ENCODE measurements at regions not wholly inside any gene's neighbourhood (a gene's known extent, or its start where the extent isn't known, plus 50 kb on each side); places are given as distances from the start of the nearest gene placed in this dataset.
A peak's percentile ranks its signal among the peaks of the same experiment; 100 is the strongest.

GRCh38 chr11:13889552-13890249 lies 72.8 kb upstream of the SPON1 start:
- no peaks in the 10 kb centered on the region for H3K9me3 ChIP-seq (ENCODE audit: control insufficient read depth, low read length)
- no peaks in the 10 kb centered on the region for H3K4me1 ChIP-seq (ENCODE audit: control insufficient read depth, insufficient read depth, low read length)
- DNase-seq (ENCODE audit: low read depth): no peak
- no peak overlapping the region for H3K4me3 ChIP-seq (ENCODE audit: low read length)
- H3K36me3 ChIP-seq (ENCODE audit: control insufficient read depth, insufficient read depth, low read length, severe bottlenecking): no peaks in the 10 kb centered on the region
- H3K9ac ChIP-seq (ENCODE audit: low read length): no peak overlapping the region
- no peaks in the 10 kb centered on the region for H3K27me3 ChIP-seq (replicated peaks; ENCODE audit: control insufficient read depth, insufficient read depth, low read length)

DNA sequence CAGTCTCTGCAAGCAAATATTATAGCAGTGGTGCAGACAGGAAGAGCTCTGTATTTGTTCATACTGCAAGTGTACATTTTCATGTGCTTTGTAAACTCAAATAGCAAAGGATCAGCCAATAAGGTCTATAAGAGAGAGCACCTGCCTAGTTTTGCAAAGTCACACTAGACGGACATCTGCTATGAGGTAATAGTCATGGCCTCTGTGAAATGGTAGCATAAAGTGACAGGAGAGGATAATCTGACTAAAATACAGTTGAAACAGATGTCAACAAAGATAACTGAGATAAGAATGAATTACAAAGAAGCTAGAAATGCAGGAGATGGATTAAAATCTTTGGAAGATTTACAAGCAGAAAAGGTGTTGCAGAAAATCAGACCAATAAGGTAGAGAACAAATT lies 70.6 kb upstream of the SPON1 start:
- Histone ChIP-seq H3K4me3 (ENCODE audit: low read length) (no peak overlapping the region), H3K9me3 (ENCODE audit: control insufficient read depth, low read length) (no peaks in the 10 kb centered on the region), H3K36me3 (ENCODE audit: control insufficient read depth, insufficient read depth, low read length, severe bottlenecking) (no peaks in the 10 kb centered on the region), H3K4me1 (ENCODE audit: control insufficient read depth, insufficient read depth, low read length) (peaks cover 4% of the 10 kb centered on the region), H3K9ac (ENCODE audit: low read length) (no peak overlapping the region), H3K27me3 (replicated peaks; ENCODE audit: control insufficient read depth, insufficient read depth, low read length) (no peaks in the 10 kb centered on the region)
- no peak for DNase-seq (ENCODE audit: low read depth)

DNA sequence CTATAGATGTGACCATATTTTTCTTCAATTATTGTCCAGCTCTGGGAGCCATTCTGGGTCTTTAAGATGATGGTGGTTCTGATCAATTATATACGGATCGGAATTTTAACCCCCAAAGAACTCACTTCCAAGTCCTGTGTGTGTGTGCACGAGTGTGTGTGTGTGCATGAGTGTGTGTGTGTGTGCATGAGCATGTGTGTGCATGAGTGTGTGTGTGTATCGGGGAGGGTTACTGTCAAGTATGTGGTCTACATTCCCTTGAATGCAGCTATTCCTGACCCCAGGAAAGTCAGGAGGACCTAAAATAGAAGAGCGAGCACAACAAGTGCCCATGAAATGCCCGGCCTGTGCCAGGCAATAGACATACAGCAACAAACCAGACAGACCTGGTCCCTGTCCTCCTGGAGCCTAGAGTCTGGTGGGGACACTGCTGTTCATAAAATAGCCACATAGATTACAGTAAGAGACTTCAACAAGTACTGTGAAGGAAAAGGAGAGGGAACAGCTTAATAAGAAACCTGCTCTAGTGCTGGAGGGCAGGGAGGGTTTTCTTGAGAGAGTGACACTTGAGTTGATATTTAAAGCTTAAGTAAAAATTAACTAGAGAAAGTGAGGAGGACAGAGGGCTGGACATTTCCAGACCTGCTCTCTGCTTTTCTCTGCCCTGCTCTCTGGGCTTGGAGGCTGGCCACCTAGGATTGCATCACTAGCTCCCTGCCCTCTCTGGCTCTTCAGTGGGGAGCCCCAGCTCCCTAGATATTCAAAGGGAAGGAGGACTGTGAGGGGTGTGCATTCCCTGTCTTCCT lies 66.1 kb upstream of the SPON1 start:
- no peak overlapping the region for H3K9ac ChIP-seq (ENCODE audit: low read length)
- no peaks in the 10 kb centered on the region for H3K27me3 ChIP-seq (replicated peaks; ENCODE audit: control insufficient read depth, insufficient read depth, low read length)
- peaks cover 4% of the 10 kb centered on the region for H3K4me1 ChIP-seq (ENCODE audit: control insufficient read depth, insufficient read depth, low read length)
- DNase-seq (ENCODE audit: low read depth): no peak
- no peak overlapping the region for H3K4me3 ChIP-seq (ENCODE audit: low read length)
- no peaks in the 10 kb centered on the region for H3K9me3 ChIP-seq (ENCODE audit: control insufficient read depth, low read length)
- H3K36me3 ChIP-seq (ENCODE audit: control insufficient read depth, insufficient read depth, low read length, severe bottlenecking): no peaks in the 10 kb centered on the region

DNA sequence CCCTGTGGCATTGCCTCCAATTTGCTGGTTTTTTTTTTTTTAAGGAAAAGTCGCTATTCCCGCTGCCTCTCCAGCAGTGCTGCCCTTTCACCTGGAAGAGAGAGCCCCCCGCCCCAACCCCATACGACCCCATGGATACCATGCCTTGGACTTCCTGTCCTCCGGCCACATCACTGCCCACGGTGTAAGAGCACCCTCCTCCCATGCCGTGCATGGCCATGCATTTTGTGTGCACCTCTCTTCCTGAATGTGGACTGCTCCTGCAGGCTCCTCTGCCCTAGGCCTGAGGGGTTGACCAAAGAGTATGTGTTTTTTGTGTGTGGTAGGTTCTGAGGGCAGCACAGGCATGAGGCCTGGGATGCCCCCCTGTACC lies 65.6 kb upstream of the SPON1 start:
- Histone ChIP-seq H3K4me3 (ENCODE audit: low read length) (no peak overlapping the region), H3K9ac (ENCODE audit: low read length) (no peak overlapping the region), H3K9me3 (ENCODE audit: control insufficient read depth, low read length) (no peaks in the 10 kb centered on the region), H3K4me1 (ENCODE audit: control insufficient read depth, insufficient read depth, low read length) (peaks cover 4% of the 10 kb centered on the region), H3K36me3 (ENCODE audit: control insufficient read depth, insufficient read depth, low read length, severe bottlenecking) (no peaks in the 10 kb centered on the region), H3K27me3 (replicated peaks; ENCODE audit: control insufficient read depth, insufficient read depth, low read length) (no peaks in the 10 kb centered on the region)
- DNase-seq (ENCODE audit: low read depth): no peak

DNA sequence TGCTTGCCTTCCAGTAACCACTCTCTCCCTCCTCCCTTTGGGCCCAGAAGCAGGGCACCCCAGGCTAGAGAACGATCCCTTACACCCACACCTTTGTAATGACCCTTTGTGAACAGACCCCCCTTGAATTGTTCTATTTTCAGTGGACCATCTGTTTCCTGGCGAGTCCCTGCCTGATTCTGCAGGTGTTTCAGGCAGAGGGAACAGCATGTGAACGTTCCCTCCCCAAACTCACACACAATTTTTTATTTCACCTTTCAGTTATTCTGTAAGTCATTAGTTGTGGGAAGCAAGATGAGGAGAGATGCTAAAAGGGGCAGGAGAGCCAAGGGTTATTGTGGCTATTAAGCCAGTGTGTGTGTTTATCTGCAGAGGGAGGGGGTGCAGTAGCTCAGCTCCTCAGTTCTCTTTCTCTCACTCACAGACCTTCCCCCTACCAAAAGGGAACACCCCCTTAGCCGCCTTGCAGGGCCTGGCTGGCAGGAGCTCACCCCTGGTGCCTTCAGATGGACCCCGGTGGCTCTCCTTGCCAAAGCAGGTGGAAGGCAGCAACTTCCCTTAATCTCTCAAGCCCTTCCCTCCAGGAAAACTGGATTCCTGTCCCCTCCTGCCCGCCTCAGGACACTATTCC lies 64.8 kb upstream of the SPON1 start:
- no peak overlapping the region for H3K4me3 ChIP-seq (ENCODE audit: low read length)
- H3K36me3 ChIP-seq (ENCODE audit: control insufficient read depth, insufficient read depth, low read length, severe bottlenecking): no peaks in the 10 kb centered on the region
- no peak for DNase-seq (ENCODE audit: low read depth)
- peaks cover 4% of the 10 kb centered on the region for H3K4me1 ChIP-seq (ENCODE audit: control insufficient read depth, insufficient read depth, low read length)
- no peaks in the 10 kb centered on the region for H3K9me3 ChIP-seq (ENCODE audit: control insufficient read depth, low read length)
- no peaks in the 10 kb centered on the region for H3K27me3 ChIP-seq (replicated peaks; ENCODE audit: control insufficient read depth, insufficient read depth, low read length)
- no peak overlapping the region for H3K9ac ChIP-seq (ENCODE audit: low read length)

DNA sequence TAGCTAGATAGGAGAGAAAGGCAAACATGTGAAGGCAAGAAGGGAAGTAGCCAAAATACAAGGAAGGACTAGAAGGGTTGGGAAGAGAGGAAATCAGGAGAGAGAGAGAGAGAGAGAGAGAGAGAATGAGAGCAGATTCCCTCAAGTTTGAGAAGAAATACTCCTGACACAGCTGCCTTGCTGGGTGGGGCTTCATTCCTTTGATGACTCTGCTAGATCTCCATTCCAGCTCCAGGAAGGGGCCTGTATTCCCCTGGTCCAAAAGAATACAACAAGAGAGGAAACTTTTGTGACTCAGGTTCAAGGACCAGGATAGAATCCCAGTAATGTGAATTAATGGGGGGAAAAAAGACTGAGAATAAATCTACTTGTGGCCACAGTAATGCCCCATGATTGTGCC lies 62.9 kb upstream of the SPON1 start:
- H3K9ac ChIP-seq (ENCODE audit: low read length): no peak overlapping the region

GRCh38 chr11:13902523-13902922 lies 60.0 kb upstream of the SPON1 start:
- no peaks in the 10 kb centered on the region for H3K36me3 ChIP-seq (ENCODE audit: control insufficient read depth, insufficient read depth, low read length, severe bottlenecking)
- H3K9me3 ChIP-seq (ENCODE audit: control insufficient read depth, low read length): peaks cover 13% of the 10 kb centered on the region
- H3K27me3 ChIP-seq (replicated peaks; ENCODE audit: control insufficient read depth, insufficient read depth, low read length): no peaks in the 10 kb centered on the region
- no peak overlapping the region for H3K4me3 ChIP-seq (ENCODE audit: low read length)
- DNase-seq (ENCODE audit: low read depth): no peak
- no peak overlapping the region for H3K9ac ChIP-seq (ENCODE audit: low read length)
- H3K4me1 ChIP-seq (ENCODE audit: control insufficient read depth, insufficient read depth, low read length): no peaks in the 10 kb centered on the region

More for the DNA sequence above, 62.9 kb upstream of the SPON1 start:
- no peaks in the 10 kb centered on the region for H3K27me3 ChIP-seq (replicated peaks; ENCODE audit: control insufficient read depth, insufficient read depth, low read length)
- H3K36me3 ChIP-seq (ENCODE audit: control insufficient read depth, insufficient read depth, low read length, severe bottlenecking): no peaks in the 10 kb centered on the region
- no peaks in the 10 kb centered on the region for H3K9me3 ChIP-seq (ENCODE audit: control insufficient read depth, low read length)
- H3K4me1 ChIP-seq (ENCODE audit: control insufficient read depth, insufficient read depth, low read length): peaks cover 4% of the 10 kb centered on the region
- no peak for DNase-seq (ENCODE audit: low read depth)
- no peak overlapping the region for H3K4me3 ChIP-seq (ENCODE audit: low read length)

DNA sequence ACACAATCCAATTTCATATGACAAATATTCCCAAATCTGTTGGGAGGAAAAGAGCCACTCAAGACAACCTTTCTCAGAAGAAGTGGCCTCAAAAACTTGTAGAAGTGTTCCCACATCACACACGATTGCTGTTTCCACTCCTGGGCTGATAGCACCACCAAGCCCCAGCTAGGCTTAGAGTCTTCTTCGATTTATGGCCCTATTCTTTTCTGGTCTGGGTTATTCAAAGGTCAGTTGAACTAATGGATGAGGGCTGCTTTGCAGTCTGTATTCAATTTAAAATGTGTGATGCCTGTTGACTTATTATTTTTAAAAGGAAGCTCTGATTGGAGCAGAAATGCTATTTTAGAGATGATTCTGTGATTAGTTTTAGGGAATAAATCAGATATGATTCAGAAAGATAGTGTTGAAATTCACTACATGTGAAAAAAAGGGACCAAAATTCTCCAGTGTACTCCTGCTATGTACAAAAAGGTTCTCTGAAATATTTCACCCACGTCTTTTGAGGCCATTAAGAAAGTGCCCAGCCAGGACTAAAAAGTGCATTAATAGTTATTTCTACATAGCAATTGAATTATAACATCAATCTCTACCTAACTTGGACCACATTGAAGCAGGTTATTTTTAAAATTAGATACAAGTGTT lies 57.3 kb upstream of the SPON1 start:
- Histone ChIP-seq H3K4me3 (ENCODE audit: low read length) (no peak overlapping the region), H3K9ac (ENCODE audit: low read length) (no peak overlapping the region), H3K36me3 (ENCODE audit: control insufficient read depth, insufficient read depth, low read length, severe bottlenecking) (no peaks in the 10 kb centered on the region), H3K27me3 (replicated peaks; ENCODE audit: control insufficient read depth, insufficient read depth, low read length) (no peaks in the 10 kb centered on the region), H3K4me1 (ENCODE audit: control insufficient read depth, insufficient read depth, low read length) (no peaks in the 10 kb centered on the region), H3K9me3 (ENCODE audit: control insufficient read depth, low read length) (peaks cover 28% of the 10 kb centered on the region)
- no peak for DNase-seq (ENCODE audit: low read depth)

DNA sequence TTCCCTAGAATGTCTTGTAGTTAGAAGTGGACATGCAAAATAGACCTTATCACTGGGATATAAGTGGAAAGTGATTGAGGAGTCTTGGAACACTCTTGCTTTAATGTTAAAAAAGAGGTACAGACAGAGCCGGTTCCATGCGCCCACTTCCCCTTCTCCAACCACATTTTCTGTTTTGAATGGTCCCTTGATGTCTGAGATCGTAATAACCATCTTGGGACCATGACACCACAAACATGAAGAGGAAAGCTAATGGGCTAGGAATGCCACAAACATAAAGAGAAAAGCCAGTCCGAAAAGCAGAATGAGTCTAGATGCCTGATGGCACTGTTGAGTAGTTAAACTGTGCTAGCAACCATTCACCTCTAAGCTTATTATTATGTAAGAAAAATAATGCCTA lies 54.8 kb upstream of the SPON1 start:
- Histone ChIP-seq H3K9me3 (ENCODE audit: control insufficient read depth, low read length) (peaks cover 28% of the 10 kb centered on the region), H3K36me3 (ENCODE audit: control insufficient read depth, insufficient read depth, low read length, severe bottlenecking) (no peaks in the 10 kb centered on the region), H3K9ac (ENCODE audit: low read length) (no peak overlapping the region), H3K4me1 (ENCODE audit: control insufficient read depth, insufficient read depth, low read length) (no peaks in the 10 kb centered on the region), H3K27me3 (replicated peaks; ENCODE audit: control insufficient read depth, insufficient read depth, low read length) (no peaks in the 10 kb centered on the region), H3K4me3 (ENCODE audit: low read length) (peak overlapping the region; percentile 19)
- DNase-seq (ENCODE audit: low read depth): no peak

- Histone ChIP-seq H3K36me3 (ENCODE audit: control insufficient read depth, insufficient read depth, low read length, severe bottlenecking) (no peaks in the 10 kb centered on the region), H3K9me3 (ENCODE audit: control insufficient read depth, low read length) (peaks cover 28% of the 10 kb centered on the region), H3K27me3 (replicated peaks; ENCODE audit: control insufficient read depth, insufficient read depth, low read length) (no peaks in the 10 kb centered on the region), H3K4me1 (ENCODE audit: control insufficient read depth, insufficient read depth, low read length) (no peaks in the 10 kb centered on the region), H3K4me3 (ENCODE audit: low read length) (no peak overlapping the region), H3K9ac (ENCODE audit: low read length) (no peak overlapping the region)
- DNase-seq (ENCODE audit: low read depth): no peak
These were observed 54.0 kb upstream of the SPON1 start for GRCh38 chr11:13908535-13908934.

Data from adipocyte (in vitro differentiated cells).